ENCODE measurements at regions not wholly inside any gene's neighbourhood (a gene's known extent, or its start where the extent isn't known, plus 50 kb on each side); places are given as distances from the start of the nearest gene placed in this dataset.

DNA sequence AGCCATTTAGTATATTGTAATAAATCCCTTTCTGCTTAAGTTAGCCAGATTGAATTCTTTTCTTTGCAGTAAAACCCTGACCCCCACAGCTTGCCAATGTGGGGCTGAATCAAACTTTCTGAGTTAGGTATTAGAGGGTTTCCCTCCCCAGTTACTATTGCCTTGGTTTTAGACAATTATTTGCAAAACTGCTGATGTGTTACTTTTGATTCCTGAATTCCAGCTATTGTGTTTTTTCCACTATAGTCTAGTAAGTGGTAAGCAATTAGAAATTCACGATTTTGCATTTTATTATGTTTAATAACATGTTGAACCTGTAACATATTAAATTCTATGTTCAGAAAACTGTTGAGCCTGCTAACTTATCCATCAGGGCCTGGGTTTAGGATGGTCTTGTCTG is 391.5 kb downstream of the DLEU7 start:
- Histone ChIP-seq H3K36me3 (ENCODE audit: control insufficient read depth in 2 of 2, insufficient read depth in 1 of 2, low read length in 2 of 2) (no peaks in the 10 kb centered on the region), H3K4me1 (ENCODE audit: control insufficient read depth, insufficient read depth, low read length) (no peaks in the 10 kb centered on the region), H3K27ac (ENCODE audit: extremely low read depth, low read depth, low read length) (no peak overlapping the region), H3K4me3 (ENCODE audit: low read depth, low read length) (no peak overlapping the region), H3K9me3 (ENCODE audit: control insufficient read depth, insufficient read depth, low read depth, low read length) (no peaks in the 10 kb centered on the region)
- TF ChIP-seq SP3 (tag by site-specific recombination; IDR thresholded peaks at IDR 0.05), result no peak
- no peak for TF ChIP-seq ZNF157 (tag by site-specific recombination; IDR thresholded peaks at IDR 0.05)
- TF ChIP-seq ZNF660 (tag by site-specific recombination; IDR thresholded peaks at IDR 0.05), result no peak
- TF ChIP-seq, protein P1, sequence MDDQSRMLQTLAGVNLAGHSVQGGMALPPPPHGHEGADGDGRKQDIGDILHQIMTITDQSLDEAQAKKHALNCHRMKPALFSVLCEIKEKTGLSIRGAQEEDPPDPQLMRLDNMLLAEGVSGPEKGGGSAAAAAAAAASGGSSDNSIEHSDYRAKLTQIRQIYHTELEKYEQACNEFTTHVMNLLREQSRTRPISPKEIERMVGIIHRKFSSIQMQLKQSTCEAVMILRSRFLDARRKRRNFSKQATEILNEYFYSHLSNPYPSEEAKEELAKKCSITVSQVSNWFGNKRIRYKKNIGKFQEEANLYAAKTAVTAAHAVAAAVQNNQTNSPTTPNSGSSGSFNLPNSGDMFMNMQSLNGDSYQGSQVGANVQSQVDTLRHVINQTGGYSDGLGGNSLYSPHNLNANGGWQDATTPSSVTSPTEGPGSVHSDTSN (CRISPR knock-in tag; IDR thresholded peaks at IDR 0.05), result no peak
- no peak for TF ChIP-seq YY1 (tag by site-specific recombination; IDR thresholded peaks at IDR 0.05)
- no peak for TF ChIP-seq ZNF658 (tag by site-specific recombination; IDR thresholded peaks at IDR 0.05)
- no peak for TF ChIP-seq ZNF292 (tag by site-specific recombination; IDR thresholded peaks at IDR 0.05; ENCODE audit: borderline replicate concordance, low read depth)
- TF ChIP-seq ZNF514 (tag by site-specific recombination; IDR thresholded peaks at IDR 0.05), result no peak
- TF ChIP-seq ZNF433 (tag by site-specific recombination; IDR thresholded peaks at IDR 0.05; ENCODE audit: low read depth), result no peak
- TF ChIP-seq TRIM28 (IDR thresholded peaks at IDR 0.05; ENCODE audit: borderline replicate concordance, low read length), result no peak
- TF ChIP-seq ZNF791 (tag by site-specific recombination; IDR thresholded peaks at IDR 0.05), result no peak
- no peak for TF ChIP-seq ZNF214 (tag by site-specific recombination; IDR thresholded peaks at IDR 0.05; ENCODE audit: borderline replicate concordance)
- TF ChIP-seq, protein P2, sequence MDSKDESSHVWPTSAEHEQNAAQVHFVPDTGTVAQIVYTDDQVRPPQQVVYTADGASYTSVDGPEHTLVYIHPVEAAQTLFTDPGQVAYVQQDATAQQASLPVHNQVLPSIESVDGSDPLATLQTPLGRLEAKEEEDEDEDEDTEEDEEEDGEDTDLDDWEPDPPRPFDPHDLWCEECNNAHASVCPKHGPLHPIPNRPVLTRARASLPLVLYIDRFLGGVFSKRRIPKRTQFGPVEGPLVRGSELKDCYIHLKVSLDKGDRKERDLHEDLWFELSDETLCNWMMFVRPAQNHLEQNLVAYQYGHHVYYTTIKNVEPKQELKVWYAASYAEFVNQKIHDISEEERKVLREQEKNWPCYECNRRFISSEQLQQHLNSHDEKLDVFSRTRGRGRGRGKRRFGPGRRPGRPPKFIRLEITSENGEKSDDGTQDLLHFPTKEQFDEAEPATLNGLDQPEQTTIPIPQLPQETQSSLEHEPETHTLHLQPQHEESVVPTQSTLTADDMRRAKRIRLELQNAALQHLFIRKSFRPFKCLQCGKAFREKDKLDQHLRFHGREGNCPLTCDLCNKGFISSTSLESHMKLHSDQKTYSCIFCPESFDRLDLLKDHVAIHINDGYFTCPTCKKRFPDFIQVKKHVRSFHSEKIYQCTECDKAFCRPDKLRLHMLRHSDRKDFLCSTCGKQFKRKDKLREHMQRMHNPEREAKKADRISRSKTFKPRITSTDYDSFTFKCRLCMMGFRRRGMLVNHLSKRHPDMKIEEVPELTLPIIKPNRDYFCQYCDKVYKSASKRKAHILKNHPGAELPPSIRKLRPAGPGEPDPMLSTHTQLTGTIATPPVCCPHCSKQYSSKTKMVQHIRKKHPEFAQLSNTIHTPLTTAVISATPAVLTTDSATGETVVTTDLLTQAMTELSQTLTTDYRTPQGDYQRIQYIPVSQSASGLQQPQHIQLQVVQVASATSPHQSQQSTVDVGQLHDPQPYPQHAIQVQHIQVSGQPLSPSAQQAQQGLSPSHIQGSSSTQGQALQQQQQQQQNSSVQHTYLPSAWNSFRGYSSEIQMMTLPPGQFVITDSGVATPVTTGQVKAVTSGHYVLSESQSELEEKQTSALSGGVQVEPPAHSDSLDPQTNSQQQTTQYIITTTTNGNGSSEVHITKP (tag by site-specific recombination; IDR thresholded peaks at IDR 0.05), result no peak
- no peak for TF ChIP-seq GLI4 (tag by site-specific recombination; IDR thresholded peaks at IDR 0.05)
- TF ChIP-seq ZNF404 (tag by site-specific recombination; IDR thresholded peaks at IDR 0.05), result no peak
- ChIA-PET POLR2A (no interaction called here), CTCF (no interaction called here)

DNA sequence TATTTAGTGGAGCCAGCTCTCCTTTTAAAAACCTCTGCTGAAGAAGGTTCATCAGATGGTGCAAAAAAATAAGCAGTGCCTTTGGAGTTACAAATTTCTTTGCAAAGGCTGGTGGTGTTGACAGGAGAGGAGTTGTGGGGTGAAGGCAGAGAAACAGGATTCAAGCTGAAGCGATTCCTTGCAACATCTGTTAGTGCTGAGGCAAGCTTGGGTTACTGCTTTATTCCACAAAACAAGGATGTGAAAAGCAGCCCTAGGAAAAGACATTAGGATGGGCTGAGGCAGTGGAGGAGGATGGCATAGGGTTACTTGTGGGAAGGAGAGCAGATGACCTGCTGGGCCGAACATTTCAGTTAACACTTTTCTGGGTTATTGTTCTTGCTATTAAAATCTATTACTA is 390.7 kb downstream of the DLEU7 start:
- Histone ChIP-seq H3K27ac (ENCODE audit: extremely low read depth, low read depth, low read length) (no peak overlapping the region), H3K9me3 (ENCODE audit: control insufficient read depth, insufficient read depth, low read depth, low read length) (no peaks in the 10 kb centered on the region), H3K36me3 (ENCODE audit: control insufficient read depth in 2 of 2, insufficient read depth in 1 of 2, low read length in 2 of 2) (no peaks in the 10 kb centered on the region), H3K4me1 (ENCODE audit: control insufficient read depth, insufficient read depth, low read length) (no peaks in the 10 kb centered on the region), H3K4me3 (ENCODE audit: low read depth, low read length) (no peak overlapping the region)
- ChIA-PET POLR2A (no interaction called here), CTCF (no interaction called here)
- TF ChIP-seq ZNF354C (tag by site-specific recombination; IDR thresholded peaks at IDR 0.05; ENCODE audit: borderline replicate concordance, low read depth), result no peak
- TF ChIP-seq, protein P3, sequence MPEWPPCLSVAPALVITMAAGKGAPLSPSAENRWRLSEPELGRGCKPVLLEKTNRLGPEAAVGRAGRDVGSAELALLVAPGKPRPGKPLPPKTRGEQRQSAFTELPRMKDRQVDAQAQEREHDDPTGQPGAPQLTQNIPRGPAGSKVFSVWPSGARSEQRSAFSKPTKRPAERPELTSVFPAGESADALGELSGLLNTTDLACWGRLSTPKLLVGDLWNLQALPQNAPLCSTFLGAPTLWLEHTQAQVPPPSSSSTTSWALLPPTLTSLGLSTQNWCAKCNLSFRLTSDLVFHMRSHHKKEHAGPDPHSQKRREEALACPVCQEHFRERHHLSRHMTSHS (tag by site-specific recombination; IDR thresholded peaks at IDR 0.05), result no peak
- no peak for TF ChIP-seq ZSCAN30 (tag by site-specific recombination; IDR thresholded peaks at IDR 0.05)
- TF ChIP-seq, protein P4, sequence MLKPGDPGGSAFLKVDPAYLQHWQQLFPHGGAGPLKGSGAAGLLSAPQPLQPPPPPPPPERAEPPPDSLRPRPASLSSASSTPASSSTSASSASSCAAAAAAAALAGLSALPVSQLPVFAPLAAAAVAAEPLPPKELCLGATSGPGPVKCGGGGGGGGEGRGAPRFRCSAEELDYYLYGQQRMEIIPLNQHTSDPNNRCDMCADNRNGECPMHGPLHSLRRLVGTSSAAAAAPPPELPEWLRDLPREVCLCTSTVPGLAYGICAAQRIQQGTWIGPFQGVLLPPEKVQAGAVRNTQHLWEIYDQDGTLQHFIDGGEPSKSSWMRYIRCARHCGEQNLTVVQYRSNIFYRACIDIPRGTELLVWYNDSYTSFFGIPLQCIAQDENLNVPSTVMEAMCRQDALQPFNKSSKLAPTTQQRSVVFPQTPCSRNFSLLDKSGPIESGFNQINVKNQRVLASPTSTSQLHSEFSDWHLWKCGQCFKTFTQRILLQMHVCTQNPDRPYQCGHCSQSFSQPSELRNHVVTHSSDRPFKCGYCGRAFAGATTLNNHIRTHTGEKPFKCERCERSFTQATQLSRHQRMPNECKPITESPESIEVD (tag by site-specific recombination; IDR thresholded peaks at IDR 0.05), result no peak
- no peak for TF ChIP-seq ZNF16 (tag by site-specific recombination; IDR thresholded peaks at IDR 0.05; ENCODE audit: low read depth)
- TF ChIP-seq ZNF426 (tag by site-specific recombination; IDR thresholded peaks at IDR 0.05), result no peak
- no peak for TF ChIP-seq REPIN1 (tag by site-specific recombination; IDR thresholded peaks at IDR 0.05; ENCODE audit: low read depth)
- TF ChIP-seq, protein P5, sequence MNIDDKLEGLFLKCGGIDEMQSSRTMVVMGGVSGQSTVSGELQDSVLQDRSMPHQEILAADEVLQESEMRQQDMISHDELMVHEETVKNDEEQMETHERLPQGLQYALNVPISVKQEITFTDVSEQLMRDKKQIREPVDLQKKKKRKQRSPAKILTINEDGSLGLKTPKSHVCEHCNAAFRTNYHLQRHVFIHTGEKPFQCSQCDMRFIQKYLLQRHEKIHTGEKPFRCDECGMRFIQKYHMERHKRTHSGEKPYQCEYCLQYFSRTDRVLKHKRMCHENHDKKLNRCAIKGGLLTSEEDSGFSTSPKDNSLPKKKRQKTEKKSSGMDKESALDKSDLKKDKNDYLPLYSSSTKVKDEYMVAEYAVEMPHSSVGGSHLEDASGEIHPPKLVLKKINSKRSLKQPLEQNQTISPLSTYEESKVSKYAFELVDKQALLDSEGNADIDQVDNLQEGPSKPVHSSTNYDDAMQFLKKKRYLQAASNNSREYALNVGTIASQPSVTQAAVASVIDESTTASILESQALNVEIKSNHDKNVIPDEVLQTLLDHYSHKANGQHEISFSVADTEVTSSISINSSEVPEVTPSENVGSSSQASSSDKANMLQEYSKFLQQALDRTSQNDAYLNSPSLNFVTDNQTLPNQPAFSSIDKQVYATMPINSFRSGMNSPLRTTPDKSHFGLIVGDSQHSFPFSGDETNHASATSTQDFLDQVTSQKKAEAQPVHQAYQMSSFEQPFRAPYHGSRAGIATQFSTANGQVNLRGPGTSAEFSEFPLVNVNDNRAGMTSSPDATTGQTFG (tag by site-specific recombination; IDR thresholded peaks at IDR 0.05; ENCODE audit: borderline replicate concordance), result no peak
- no peak for TF ChIP-seq TRIM28 (IDR thresholded peaks at IDR 0.05; ENCODE audit: borderline replicate concordance, low read length)
- no peak for TF ChIP-seq ZNF654 (tag by site-specific recombination; IDR thresholded peaks at IDR 0.05; ENCODE audit: low read depth)
- no peak for TF ChIP-seq ZSCAN16 (tag by site-specific recombination; IDR thresholded peaks at IDR 0.05)

All from HEK293 (cell line).